LNCAP (cell line): ENCODE measurements at regions not wholly inside any gene's neighbourhood (a gene's known extent, or its start where the extent isn't known, plus 50 kb on each side); places are given as distances from the start of the nearest gene placed in this dataset.

Experiments used
- CTCF ChIP-seq: fragments of 450-650 bp; IDR thresholded peaks from 2 replicates; pipeline ENCODE4 v1.5.1; 2017; ENCODE audit warnings: mild to moderate bottlenecking

- no peak for TF ChIP-seq CTCF
Observed at GRCh38 chr14:83842547-83842946, 1687.4 kb upstream of the FLRT2 start.

DNA sequence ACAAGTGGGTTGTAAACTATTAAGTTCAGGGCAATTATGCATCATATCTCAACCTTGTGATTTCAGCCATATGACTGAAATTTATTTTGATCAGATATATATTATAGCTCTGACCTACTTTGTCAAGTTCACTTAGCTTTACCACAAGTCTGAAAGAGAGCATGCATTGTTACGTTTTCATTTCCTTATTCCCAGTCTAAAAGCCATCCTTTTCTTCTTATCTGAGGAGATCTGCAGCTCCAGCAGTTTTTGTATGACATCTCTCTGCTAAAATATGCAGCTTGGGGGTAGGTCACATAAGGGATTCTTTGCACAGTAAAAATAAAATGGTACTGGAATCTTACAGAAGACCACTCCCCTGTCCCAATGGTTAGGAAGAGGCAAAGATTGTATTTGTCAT, 1682.8 kb upstream of the FLRT2 start:
- TF ChIP-seq CTCF, result no peak

DNA sequence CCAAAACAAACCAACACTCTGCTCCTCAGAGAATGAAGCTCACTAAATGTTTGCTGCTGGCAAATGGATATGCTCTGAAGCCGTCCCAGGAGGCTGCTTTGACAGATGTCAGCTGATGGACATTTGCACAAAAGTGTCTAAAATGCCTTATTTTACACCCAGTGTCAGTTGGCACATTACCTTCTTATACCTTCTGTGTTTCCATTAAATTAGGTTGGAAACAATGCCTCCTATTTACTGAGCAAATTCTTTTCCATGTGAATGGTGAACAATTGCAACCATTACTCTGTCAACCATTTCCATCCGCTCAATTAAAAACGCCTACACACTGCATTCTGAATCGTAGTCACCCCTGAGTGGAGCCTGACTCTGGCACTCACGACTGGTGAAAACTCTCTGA, 1679.9 kb upstream of the FLRT2 start:
- TF ChIP-seq CTCF, result no peak

GRCh38 chr14:83856334-83856733, 1673.6 kb upstream of the FLRT2 start:
- TF ChIP-seq CTCF, result no peak

DNA sequence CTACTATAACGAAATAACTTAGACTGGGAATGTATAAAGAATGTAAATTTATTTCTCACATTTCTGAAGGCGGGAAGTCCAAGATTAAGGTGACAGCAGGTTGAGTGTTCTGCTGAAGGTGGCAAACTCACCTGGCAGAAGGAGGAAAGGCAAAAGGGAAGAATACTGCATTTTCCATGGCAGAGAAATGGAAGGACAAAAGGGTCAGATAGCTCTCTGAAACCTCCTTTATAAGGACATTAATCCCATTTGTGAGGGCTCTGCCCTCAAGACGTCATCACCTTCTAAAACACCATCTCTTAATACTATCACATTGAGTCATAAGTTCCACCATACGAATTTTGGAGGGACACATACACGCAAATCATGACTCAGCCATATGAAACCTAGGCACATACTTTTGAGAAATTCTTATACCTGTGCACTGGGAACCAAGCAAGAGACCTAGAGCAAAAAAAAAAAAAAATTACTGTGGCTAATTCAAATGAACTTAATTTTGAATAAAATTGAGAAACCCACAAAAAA, 1669.3 kb upstream of the FLRT2 start:
- no peak for TF ChIP-seq CTCF

DNA sequence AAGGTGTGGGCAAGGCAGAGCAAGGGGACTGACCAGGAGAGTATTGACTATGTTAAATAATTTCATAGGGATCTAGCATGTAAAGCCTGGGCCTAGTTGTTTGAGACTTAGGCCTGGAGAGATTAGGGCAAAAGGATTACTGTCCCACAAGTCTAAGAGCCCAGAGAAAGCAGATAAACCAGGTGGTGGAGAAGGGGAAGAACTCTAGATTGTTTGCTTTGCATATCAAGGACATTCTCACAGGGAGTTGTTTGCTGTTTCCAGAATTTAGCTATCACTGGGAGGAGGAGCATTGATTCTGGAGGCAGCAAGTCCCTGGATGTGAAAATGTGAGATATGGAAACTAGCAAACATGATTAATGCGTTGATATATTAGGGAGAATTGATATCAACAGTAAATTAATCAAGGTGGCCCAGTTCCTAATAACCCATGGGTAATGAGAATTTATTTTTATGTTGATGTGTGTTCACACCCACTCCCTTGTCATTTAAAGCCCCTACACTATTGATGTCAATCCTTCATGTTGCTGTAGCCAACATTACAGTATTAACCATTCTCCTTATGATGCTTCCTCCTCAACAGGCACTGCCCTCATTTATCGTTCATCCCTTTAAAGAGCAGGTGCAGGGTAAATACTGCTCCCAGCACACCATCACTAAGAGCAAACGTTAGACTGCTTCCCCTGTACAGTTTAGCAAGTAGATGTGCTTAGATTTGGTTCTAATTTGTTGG, 1666.7 kb upstream of the FLRT2 start:
- TF ChIP-seq CTCF, result no peak

DNA sequence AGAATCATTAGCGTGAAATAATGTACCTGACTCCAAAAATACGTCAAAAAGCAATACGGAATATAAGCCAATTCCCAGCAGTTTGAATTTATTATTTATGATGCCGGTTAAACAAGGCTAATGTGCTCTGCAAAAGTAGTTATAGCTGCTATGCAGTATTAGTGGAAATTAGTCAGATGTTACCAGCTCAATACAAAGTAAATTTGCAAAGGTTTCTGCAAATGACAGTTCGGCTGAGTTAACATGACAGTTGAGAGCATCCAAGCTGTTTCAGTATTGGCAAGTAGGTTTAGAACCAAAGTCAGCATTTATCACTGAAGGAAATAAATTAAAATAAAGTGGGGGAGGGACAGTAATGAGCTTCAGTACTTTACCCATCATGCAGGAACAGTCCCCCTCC, 1665.8 kb upstream of the FLRT2 start:
- TF ChIP-seq CTCF, result no peak
